ENCODE measurements at regions not wholly inside any gene's neighbourhood (a gene's known extent, or its start where the extent isn't known, plus 50 kb on each side); places are given as distances from the start of the nearest gene placed in this dataset.

DNA sequence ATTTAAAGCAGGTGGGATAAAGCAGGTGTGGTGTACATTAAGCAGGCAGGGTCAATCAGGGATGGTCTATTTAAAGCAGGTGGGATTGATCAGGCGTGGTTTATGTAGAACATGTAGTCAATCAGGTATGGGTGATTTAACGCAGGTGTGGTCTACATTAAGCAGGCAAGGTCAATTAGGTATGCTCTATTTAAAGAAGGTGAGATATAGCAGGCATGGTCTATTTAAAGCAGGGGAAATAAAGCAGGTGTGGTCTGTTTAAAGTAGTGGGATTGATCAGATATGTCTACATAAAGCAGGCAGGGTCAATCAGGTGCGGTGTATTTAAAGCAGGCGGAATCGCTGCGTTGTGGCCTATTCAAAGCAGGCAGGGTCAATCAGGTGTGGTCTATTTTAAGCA is 88.6 kb upstream of the MXRA5 start:
- TF ChIP-seq SUZ12 (IDR thresholded peaks at IDR 0.05; ENCODE audit: extremely low read depth, insufficient read depth, insufficient read length) (no peak), ZNF274 (IDR thresholded peaks at IDR 0.05; ENCODE audit: low read depth, low read length) (no peak)

All from NT2/D1 (cell line).